Lower leg skin (tissue), 3 donors: ENCODE measurements at regions not wholly inside any gene's neighbourhood (a gene's known extent, or its start where the extent isn't known, plus 50 kb on each side); places are given as distances from the start of the nearest gene placed in this dataset.

Experiments used
- POLR2A ChIP-seq, 2 donors: fragments of 450-650 bp; IDR thresholded peaks; one replicate each; pipeline ENCODE4 v1.6.1; 2016 to 2017; ENCODE audit warnings: antibody characterized with exemption in 2 of 2, mild to moderate bottlenecking in 1 of 2, moderate library complexity in 1 of 2
- TF ChIP-seq, protein P1 (sequence below), 3 donors: fragments of 450-650 bp; IDR thresholded peaks; one replicate each; pipeline ENCODE4 v1.5.1; 2016; ENCODE audit warnings: antibody characterized with exemption in 3 of 3, mild to moderate bottlenecking in 3 of 3, moderate library complexity in 2 of 3

DNA sequence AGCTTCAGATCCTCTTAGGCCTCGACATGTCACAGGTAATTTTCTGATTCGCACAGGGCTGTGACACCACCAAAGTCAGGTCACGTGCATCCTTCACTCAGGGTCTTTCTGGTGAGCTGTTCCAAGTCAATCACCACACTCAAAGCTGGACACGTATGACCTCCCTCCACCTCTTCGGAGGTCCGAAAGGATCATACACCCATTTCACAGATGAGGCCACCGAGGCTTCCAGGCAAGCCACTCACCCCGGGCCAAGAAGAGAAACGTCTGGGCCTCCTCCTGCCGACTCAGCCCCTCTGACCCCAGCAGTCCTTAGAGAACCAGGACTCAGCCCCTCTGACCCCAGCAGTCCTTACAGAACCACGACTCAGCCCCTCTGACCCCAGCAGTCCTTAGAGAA, 74.6 kb downstream of the FOXL3 start:
- TF ChIP-seq, protein P1, sequence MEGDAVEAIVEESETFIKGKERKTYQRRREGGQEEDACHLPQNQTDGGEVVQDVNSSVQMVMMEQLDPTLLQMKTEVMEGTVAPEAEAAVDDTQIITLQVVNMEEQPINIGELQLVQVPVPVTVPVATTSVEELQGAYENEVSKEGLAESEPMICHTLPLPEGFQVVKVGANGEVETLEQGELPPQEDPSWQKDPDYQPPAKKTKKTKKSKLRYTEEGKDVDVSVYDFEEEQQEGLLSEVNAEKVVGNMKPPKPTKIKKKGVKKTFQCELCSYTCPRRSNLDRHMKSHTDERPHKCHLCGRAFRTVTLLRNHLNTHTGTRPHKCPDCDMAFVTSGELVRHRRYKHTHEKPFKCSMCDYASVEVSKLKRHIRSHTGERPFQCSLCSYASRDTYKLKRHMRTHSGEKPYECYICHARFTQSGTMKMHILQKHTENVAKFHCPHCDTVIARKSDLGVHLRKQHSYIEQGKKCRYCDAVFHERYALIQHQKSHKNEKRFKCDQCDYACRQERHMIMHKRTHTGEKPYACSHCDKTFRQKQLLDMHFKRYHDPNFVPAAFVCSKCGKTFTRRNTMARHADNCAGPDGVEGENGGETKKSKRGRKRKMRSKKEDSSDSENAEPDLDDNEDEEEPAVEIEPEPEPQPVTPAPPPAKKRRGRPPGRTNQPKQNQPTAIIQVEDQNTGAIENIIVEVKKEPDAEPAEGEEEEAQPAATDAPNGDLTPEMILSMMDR (IDR thresholded peaks at IDR 0.05), result no peak
- TF ChIP-seq POLR2A (IDR thresholded peaks at IDR 0.05), result no peak
